Neutrophil (primary cell): ENCODE measurements at regions not wholly inside any gene's neighbourhood (a gene's known extent, or its start where the extent isn't known, plus 50 kb on each side); places are given as distances from the start of the nearest gene placed in this dataset.
A peak's percentile ranks its signal among the peaks of the same experiment; 100 is the strongest.

Experiments
- H3K27ac ChIP-seq: fragments of 200-600 bp; sonication (generic); 2 replicates; pipeline ENCODE4 v1.5.1; 2016; ENCODE audit warnings: mild to moderate bottlenecking, moderate library complexity
- H3K27me3 ChIP-seq: fragments of 200-600 bp; sonication (generic); 2 replicates; pipeline ENCODE4 v1.6.0; 2016; ENCODE audit warnings: mild to moderate bottlenecking
- H3K36me3 ChIP-seq: fragments of 200-600 bp; sonication (generic); 2 replicates; pipeline ENCODE4 v1.5.1; 2017
- H3K4me1 ChIP-seq, 2 experiments: fragments of 200-600 bp in 1 of 2; sonication (generic) in 1 of 2; 1 replicate in 1 of 2; 2 replicates in 1 of 2; pipeline versions ENCODE4 v1.5.1 to v1.6.1; 2013 to 2016; ENCODE audit warnings: low read depth in 1 of 2, low read length in 1 of 2, mild to moderate bottlenecking in 1 of 2, moderate library complexity in 1 of 2; ENCODE audit not compliant: control insufficient read depth in 1 of 2, insufficient read depth in 1 of 2
- H3K4me3 ChIP-seq, 2 experiments: fragments of 200-600 bp in 1 of 2; sonication (generic) in 1 of 2; 1 replicate in 1 of 2; 2 replicates in 1 of 2; pipeline ENCODE4 v1.5.1; 2013 to 2016; ENCODE audit warnings: low read depth in 1 of 2, low read length in 1 of 2, mild to moderate bottlenecking in 1 of 2, moderate library complexity in 1 of 2
- H3K9me3 ChIP-seq: fragments of 200-600 bp; sonication (generic); 2 replicates; pipeline ENCODE4 v1.5.1; 2016
- CTCF ChIP-seq: fragments of 200-600 bp; sonication (generic); IDR thresholded peaks from 2 replicates; pipeline ENCODE4 v1.5.1; 2016; ENCODE audit warnings: antibody characterized with exemption

GRCh38 chr3:71955240-71956068, 170.5 kb upstream of the PROK2 start:
- Histone ChIP-seq H3K4me3 (no peak overlapping the region), H3K27me3 (no peaks in the 10 kb centered on the region), H3K9me3 (no peaks in the 10 kb centered on the region), H3K36me3 (no peaks in the 10 kb centered on the region), H3K27ac (no peak overlapping the region), H3K4me1 (peaks cover 6 to 11% of the 10 kb centered on the region in 2 experiments)
- TF ChIP-seq CTCF = peak; percentile 36

GRCh38 chr3:71951842-71952241, 166.9 kb upstream of the PROK2 start:
- H3K36me3 ChIP-seq = no peaks in the 10 kb centered on the region
- no peak overlapping the region for H3K27ac ChIP-seq
- no peaks in the 10 kb centered on the region for H3K9me3 ChIP-seq
- peaks cover 6 to 11% of the 10 kb centered on the region in 2 experiments for H3K4me1 ChIP-seq
- H3K27me3 ChIP-seq = peaks cover 6% of the 10 kb centered on the region
- TF ChIP-seq CTCF = no peak
- no peak overlapping the region for H3K4me3 ChIP-seq

GRCh38 chr3:71951361-71951760, 166.4 kb upstream of the PROK2 start:
- no peak for TF ChIP-seq CTCF
- peaks cover 6% of the 10 kb centered on the region for H3K27me3 ChIP-seq
- no peaks in the 10 kb centered on the region for H3K9me3 ChIP-seq
- H3K36me3 ChIP-seq = no peaks in the 10 kb centered on the region
- H3K4me3 ChIP-seq = no peak overlapping the region
- H3K4me1 ChIP-seq = peaks cover 6 to 11% of the 10 kb centered on the region in 2 experiments
- no peak overlapping the region for H3K27ac ChIP-seq

- Histone ChIP-seq H3K4me1 (no peaks in the 10 kb centered on the region), H3K27me3 (peaks cover 6% of the 10 kb centered on the region), H3K4me3 (no peak overlapping the region), H3K27ac (no peak overlapping the region), H3K9me3 (no peaks in the 10 kb centered on the region), H3K36me3 (no peaks in the 10 kb centered on the region)
- TF ChIP-seq CTCF = no peak
Measured at GRCh38 chr3:71949442-71949841, 164.5 kb upstream of the PROK2 start.

GRCh38 chr3:71944482-71945065, 159.6 kb upstream of the PROK2 start:
- Histone ChIP-seq H3K9me3 (no peaks in the 10 kb centered on the region), H3K4me3 (no peak overlapping the region), H3K36me3 (no peaks in the 10 kb centered on the region), H3K27me3 (peaks cover 19% of the 10 kb centered on the region), H3K4me1 (no peaks in the 10 kb centered on the region), H3K27ac (no peak overlapping the region)
- no peak for TF ChIP-seq CTCF
